LHCN-M2 (cell line): ENCODE measurements at regions not wholly inside any gene's neighbourhood (a gene's known extent, or its start where the extent isn't known, plus 50 kb on each side); places are given as distances from the start of the nearest gene placed in this dataset.

Source experiments
- DNase-seq: peaks from one replicate; pipeline ENCODE4 v3.0.0-alpha.2; 2012; ENCODE audit warnings: low read depth

- DNase-seq = no peak
Measured at GRCh38 chr5:116660929-116661328, 86.3 kb upstream of the SEMA6A start.

GRCh38 chr5:116658830-116659229 is 84.2 kb upstream of the SEMA6A start:
- no peak for DNase-seq

GRCh38 chr5:116658141-116658540 is 83.5 kb upstream of the SEMA6A start:
- DNase-seq = no peak

- DNase-seq = no peak
Measured at GRCh38 chr5:116655431-116655830, 80.8 kb upstream of the SEMA6A start.

GRCh38 chr5:116654925-116655324 is 80.3 kb upstream of the SEMA6A start:
- no peak for DNase-seq

- peak; percentile 12 for DNase-seq
Measured at GRCh38 chr5:116652903-116653302, 78.3 kb upstream of the SEMA6A start.

- DNase-seq = peak; percentile 37
Measured at GRCh38 chr5:116652196-116652729, 77.6 kb upstream of the SEMA6A start.

GRCh38 chr5:116651653-116652052 is 77.0 kb upstream of the SEMA6A start:
- DNase-seq = no peak

- DNase-seq = no peak
Measured at GRCh38 chr5:116650964-116651363, 76.3 kb upstream of the SEMA6A start.

- no peak for DNase-seq
Measured at GRCh38 chr5:116650544-116650943, 75.9 kb upstream of the SEMA6A start.

- DNase-seq = no peak
Measured at GRCh38 chr5:116646611-116647289, 72.1 kb upstream of the SEMA6A start.

- no peak for DNase-seq
Measured at GRCh38 chr5:116645627-116646026, 71.0 kb upstream of the SEMA6A start.

- DNase-seq = no peak
Measured at GRCh38 chr5:116640236-116640635, 65.6 kb upstream of the SEMA6A start.

- no peak for DNase-seq
Measured at GRCh38 chr5:116637149-116637740, 62.6 kb upstream of the SEMA6A start.

- no peak for DNase-seq
Measured at GRCh38 chr5:116632890-116633289, 58.3 kb upstream of the SEMA6A start.

GRCh38 chr5:116631147-116631546 is 56.5 kb upstream of the SEMA6A start:
- no peak for DNase-seq

GRCh38 chr5:116629168-116629567 is 54.5 kb upstream of the SEMA6A start:
- DNase-seq = no peak

- DNase-seq = no peak
Measured at GRCh38 chr5:116626945-116627679, 52.5 kb upstream of the SEMA6A start.

- DNase-seq = no peak
Measured at GRCh38 chr5:116626272-116626723, 51.7 kb upstream of the SEMA6A start.
